DMS 273 (cell line): ENCODE measurements at regions not wholly inside any gene's neighbourhood (a gene's known extent, or its start where the extent isn't known, plus 50 kb on each side); places are given as distances from the start of the nearest gene placed in this dataset.

Experiments
- DNase-seq: peaks from one replicate; lab custom pipeline; 2025; ENCODE audit not compliant: unreplicated experiment; lab: John Stamatoyannopoulos, UW

- no peak for DNase-seq
Observed at GRCh38 chr5:5071554-5071953, 68.6 kb upstream of the ADAMTS16 start.

DNA sequence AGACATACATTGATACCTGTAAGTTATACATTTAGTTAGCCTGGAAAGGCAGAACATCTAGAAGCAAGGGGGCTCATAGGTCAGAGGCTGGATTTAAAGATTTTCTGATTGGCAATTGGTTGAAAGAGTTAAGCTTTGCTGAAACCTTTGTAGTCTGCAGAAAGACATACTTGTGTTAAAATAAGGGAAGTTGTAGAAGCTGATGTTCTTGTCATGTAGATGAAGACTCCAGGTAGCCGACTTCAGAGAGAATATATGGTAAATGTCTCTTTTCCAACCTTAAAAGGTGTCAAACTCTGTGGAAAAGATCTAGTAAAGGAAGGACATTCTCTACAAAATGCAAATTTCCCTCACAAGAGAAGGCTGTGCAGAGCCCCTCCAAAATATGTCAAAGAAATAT, 62.9 kb upstream of the ADAMTS16 start:
- DNase-seq: no peak

DNA sequence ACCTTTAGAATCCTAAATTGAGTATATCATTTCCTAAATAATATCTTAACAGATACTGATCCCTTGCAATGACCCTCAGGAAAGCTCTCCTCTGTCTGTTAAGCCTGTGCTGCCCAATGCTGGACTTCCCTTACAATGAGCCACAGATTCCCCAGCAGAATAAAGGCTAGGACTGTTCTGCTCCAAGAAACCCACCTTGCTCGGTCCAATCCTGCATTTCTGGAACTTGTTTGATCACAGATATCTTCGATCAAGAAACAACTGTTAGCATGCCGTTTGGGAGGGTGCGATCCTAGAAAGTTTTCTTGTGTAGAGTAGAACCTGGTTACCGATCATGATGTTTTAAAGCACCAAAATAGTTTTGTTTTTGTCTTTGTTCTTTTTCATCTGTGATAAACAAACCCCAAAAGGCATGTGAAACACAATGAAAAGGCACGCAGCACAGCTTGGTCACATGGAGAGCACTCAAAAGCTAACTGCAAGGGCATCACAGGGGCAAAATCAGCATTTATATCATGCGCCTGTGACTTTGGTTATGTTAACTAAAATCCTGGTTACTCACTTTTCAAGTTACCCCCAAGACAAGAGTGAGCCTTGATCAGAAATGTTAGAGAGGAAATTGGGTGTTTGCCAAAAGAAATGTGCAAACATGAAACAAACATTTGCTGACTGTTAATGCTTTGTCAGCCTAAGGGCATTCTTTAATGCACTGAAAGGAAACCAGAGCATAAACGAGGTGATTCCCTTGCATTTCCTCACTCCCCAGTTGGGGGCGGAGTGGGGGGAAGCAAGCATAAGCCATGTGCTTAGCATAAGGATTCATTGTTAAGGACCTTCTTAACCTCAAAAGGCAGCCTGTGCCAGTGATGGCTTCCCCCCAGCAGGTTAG, 61.9 kb upstream of the ADAMTS16 start:
- peak; percentile 1 for DNase-seq

GRCh38 chr5:5079876-5080275, 60.3 kb upstream of the ADAMTS16 start:
- no peak for DNase-seq

DNA sequence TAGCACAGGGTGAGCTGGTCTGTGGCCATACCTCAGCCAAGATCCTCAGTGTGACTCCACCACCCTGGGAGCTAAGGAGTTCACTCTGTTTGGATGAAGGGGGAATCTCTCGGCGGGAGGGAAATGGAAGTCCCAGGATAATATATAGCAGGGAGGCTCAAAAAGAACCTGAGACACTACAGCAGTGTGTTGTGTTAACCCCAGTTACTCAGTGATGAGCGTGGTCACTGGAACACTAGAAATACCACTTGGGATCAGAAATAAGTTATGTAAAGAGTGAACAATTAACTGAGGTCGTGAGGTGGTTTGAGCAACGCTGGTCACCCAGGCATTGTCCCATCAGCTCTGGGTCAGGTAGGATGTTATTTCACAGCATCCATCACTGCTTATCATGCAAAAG, 59.3 kb upstream of the ADAMTS16 start:
- DNase-seq: no peak

DNA sequence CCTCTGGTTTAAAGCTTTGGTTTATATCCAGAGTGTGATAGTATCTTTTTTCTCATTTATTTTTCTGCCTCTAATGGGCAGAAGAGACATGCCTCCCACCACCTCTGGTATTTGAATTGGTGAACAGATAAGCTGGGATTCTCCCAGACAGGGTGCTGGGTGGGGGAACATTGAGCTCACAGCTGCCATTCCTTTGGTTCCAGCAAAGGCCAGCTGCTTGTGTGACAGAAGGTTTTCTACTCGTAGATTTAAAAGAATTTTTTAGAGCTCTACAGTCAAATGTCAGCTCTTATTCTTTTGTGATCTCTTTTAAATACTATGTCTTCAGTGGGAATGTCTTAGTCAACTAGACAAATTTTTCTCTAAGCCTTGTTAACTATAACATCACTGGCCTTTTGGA, 54.7 kb upstream of the ADAMTS16 start:
- DNase-seq: no peak

DNA sequence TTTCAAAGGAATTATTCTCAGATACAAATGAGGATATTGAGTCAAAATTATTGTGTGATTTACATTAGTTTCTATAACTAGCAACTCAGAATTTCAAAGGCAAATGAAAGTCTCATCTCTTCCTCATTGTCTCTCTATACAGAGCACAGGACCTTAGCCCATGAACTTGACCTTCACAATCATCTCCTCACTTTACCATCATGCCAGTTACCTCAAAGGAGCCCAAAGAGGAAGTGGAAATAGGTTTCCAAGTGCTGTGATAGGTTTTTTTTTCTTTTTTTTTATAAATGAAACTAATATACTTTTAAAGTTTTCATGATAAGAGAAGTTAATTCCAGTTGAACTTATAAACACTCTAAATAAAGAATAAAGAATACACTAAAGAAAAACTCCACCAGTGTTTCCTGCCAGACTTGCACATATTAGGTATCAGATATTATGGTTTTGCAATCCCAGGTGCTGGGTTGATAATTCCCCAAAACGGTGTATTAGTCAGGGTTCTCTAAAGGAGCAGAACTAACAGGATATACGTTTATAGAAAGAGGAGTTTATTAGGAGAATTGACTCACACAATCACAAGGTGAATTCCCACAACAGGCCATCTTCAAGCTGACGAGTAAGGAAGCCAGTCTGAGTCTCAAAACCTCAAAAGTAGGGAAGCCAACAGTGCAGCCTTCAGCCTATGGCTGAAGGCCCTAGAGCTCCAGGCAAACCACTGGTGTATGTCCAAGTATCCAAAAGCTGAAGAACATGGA, 50.1 kb upstream of the ADAMTS16 start:
- DNase-seq: no peak
